ENCODE measurements at regions not wholly inside any gene's neighbourhood (a gene's known extent, or its start where the extent isn't known, plus 50 kb on each side); places are given as distances from the start of the nearest gene placed in this dataset.

DNA sequence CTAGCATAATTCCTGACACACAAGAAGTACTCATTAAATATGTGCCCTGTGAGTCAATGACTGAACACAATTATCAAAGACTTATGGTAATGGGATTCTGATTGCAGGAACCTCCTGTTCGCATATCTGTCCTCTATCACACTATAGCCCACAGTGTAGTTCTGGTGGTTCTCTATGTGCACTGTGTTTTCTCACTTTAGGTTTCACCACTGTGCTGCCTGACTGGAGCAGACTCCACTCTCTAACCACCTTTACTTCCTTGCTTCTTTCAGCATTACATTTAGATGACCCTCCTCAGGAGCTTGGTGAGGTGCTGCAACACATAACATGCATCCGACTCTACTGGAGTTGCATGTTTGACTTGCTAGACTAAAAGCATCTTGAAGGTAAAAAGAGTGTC is 777.1 kb downstream of the SQOR start:
- intact Hi-C loops (cut with micrococcal nuclease) = no loop called here
- H3K4me1 Mint-ChIP-seq = no peaks in the 10 kb centered on the region
- Histone ChIP-seq H2AFZ (ENCODE audit: insufficient read depth, low read depth, low read length, poor library complexity, severe bottlenecking) (no peak overlapping the region), H3K9me3 (ENCODE audit: control extremely low read depth in 1 of 3, control insufficient read depth in 2 of 3, insufficient read depth in 1 of 3, low read length in 2 of 3) (no peaks in the 10 kb centered on the region), H3K4me2 (replicated peaks; ENCODE audit: low read depth, low read length, poor library complexity, severe bottlenecking) (no peak overlapping the region), H3K9ac (ENCODE audit: low read length) (no peak overlapping the region), H3K36me3 (replicated peaks in 1 of 2; ENCODE audit: control extremely low read depth in 1 of 2, control insufficient read depth in 1 of 2, extremely low read depth in 1 of 2, insufficient read depth in 2 of 2, low read length in 1 of 2) (no peaks in the 10 kb centered on the region), H4K20me1 (ENCODE audit: control insufficient read depth, insufficient read depth, low read length, poor library complexity, severe bottlenecking) (no peaks in the 10 kb centered on the region), H3K4me3 (ENCODE audit: control extremely low read depth in 1 of 5, extremely low read depth in 1 of 5, insufficient read depth in 1 of 5, low read depth in 2 of 5, low read length in 4 of 5) (no peak overlapping the region), H3K27ac (ENCODE audit: low read length in 2 of 2) (no peak overlapping the region), H3K79me2 (ENCODE audit: control insufficient read depth, insufficient read depth, low read length) (no peaks in the 10 kb centered on the region), H3K27me3 (replicated peaks in 1 of 4; ENCODE audit: control extremely low read depth in 1 of 4, control insufficient read depth in 3 of 4, insufficient read depth in 4 of 4, low read length in 3 of 4) (no peaks in the 10 kb centered on the region), H3K4me1 (ENCODE audit: control insufficient read depth in 2 of 2, insufficient read depth in 2 of 2, low read length in 2 of 2) (no peaks in the 10 kb centered on the region)
- no peaks in the 10 kb centered on the region for H3K27me3 Mint-ChIP-seq
- ChIA-PET POLR2A (no interaction called here), CTCF (no interaction called here)
- ATAC-seq (ENCODE audit: low read depth) (no peak), DNase-seq (no peak)
- no peak overlapping the region for H3K27ac Mint-ChIP-seq
- no CpG with 5 or more reads among the region's 2 CpGs for WGBS (ENCODE audit: insufficient coverage)
- no peak overlapping the region for H3K4me3 Mint-ChIP-seq
- TF ChIP-seq, protein P1, sequence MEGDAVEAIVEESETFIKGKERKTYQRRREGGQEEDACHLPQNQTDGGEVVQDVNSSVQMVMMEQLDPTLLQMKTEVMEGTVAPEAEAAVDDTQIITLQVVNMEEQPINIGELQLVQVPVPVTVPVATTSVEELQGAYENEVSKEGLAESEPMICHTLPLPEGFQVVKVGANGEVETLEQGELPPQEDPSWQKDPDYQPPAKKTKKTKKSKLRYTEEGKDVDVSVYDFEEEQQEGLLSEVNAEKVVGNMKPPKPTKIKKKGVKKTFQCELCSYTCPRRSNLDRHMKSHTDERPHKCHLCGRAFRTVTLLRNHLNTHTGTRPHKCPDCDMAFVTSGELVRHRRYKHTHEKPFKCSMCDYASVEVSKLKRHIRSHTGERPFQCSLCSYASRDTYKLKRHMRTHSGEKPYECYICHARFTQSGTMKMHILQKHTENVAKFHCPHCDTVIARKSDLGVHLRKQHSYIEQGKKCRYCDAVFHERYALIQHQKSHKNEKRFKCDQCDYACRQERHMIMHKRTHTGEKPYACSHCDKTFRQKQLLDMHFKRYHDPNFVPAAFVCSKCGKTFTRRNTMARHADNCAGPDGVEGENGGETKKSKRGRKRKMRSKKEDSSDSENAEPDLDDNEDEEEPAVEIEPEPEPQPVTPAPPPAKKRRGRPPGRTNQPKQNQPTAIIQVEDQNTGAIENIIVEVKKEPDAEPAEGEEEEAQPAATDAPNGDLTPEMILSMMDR (IDR thresholded peaks at IDR 0.05) = no peak
- no peak for TF ChIP-seq EZH2 (IDR thresholded peaks at IDR 0.05; ENCODE audit: borderline replicate concordance, insufficient read depth, low read depth, low read length, poor library complexity, severe bottlenecking)
- H3K9me3 Mint-ChIP-seq (ENCODE audit: insufficient read depth) = no peaks in the 10 kb centered on the region

DNA sequence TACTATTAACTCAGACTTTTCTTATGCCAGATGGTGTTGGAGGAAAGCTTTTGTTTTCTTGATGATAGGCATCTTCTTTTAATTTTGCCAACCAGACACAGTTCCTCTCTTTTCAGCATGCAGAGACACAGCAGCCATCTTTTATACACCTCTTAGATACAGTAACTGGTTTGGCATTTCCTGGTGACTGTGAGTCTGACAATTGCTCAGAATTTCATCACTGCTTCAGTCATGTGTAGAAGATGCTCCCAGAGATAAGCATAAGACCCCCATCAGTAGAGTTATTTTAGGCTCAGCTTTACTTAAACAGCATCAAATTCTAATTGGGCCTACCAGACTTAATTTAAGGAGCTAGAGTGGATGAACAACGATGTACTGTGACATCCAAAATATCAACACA is 779.0 kb downstream of the SQOR start:
- Histone ChIP-seq H3K9ac (ENCODE audit: low read length) (no peak overlapping the region), H3K36me3 (replicated peaks in 1 of 2; ENCODE audit: control extremely low read depth in 1 of 2, control insufficient read depth in 1 of 2, extremely low read depth in 1 of 2, insufficient read depth in 2 of 2, low read length in 1 of 2) (no peaks in the 10 kb centered on the region), H3K4me1 (ENCODE audit: control insufficient read depth in 2 of 2, insufficient read depth in 2 of 2, low read length in 2 of 2) (no peaks in the 10 kb centered on the region), H3K4me3 (ENCODE audit: control extremely low read depth in 1 of 5, extremely low read depth in 1 of 5, insufficient read depth in 1 of 5, low read depth in 2 of 5, low read length in 4 of 5) (no peak overlapping the region), H3K79me2 (ENCODE audit: control insufficient read depth, insufficient read depth, low read length) (no peaks in the 10 kb centered on the region), H3K4me2 (replicated peaks; ENCODE audit: low read depth, low read length, poor library complexity, severe bottlenecking) (no peak overlapping the region), H3K27ac (ENCODE audit: low read length in 2 of 2) (no peak overlapping the region), H4K20me1 (ENCODE audit: control insufficient read depth, insufficient read depth, low read length, poor library complexity, severe bottlenecking) (no peaks in the 10 kb centered on the region), H3K27me3 (replicated peaks in 1 of 4; ENCODE audit: control extremely low read depth in 1 of 4, control insufficient read depth in 3 of 4, insufficient read depth in 4 of 4, low read length in 3 of 4) (no peaks in the 10 kb centered on the region), H2AFZ (ENCODE audit: insufficient read depth, low read depth, low read length, poor library complexity, severe bottlenecking) (no peak overlapping the region), H3K9me3 (ENCODE audit: control extremely low read depth in 1 of 3, control insufficient read depth in 2 of 3, insufficient read depth in 1 of 3, low read length in 2 of 3) (no peaks in the 10 kb centered on the region)
- no peak for ATAC-seq (ENCODE audit: low read depth)
- intact Hi-C loops (cut with micrococcal nuclease) = no loop called here
- no peak for DNase-seq
- POLR2A ChIA-PET = no interaction called here
- Mint-ChIP-seq H3K9me3 (ENCODE audit: insufficient read depth) (no peaks in the 10 kb centered on the region), H3K4me1 (no peaks in the 10 kb centered on the region), H3K27ac (no peak overlapping the region), H3K4me3 (no peak overlapping the region), H3K27me3 (no peaks in the 10 kb centered on the region)
- CTCF ChIA-PET = no interaction called here
- no peak for TF ChIP-seq EZH2 (IDR thresholded peaks at IDR 0.05; ENCODE audit: borderline replicate concordance, insufficient read depth, low read depth, low read length, poor library complexity, severe bottlenecking)
- TF ChIP-seq, protein P1 (IDR thresholded peaks at IDR 0.05) = no peak
- no CpG with 5 or more reads among the region's 1 CpG for WGBS (ENCODE audit: insufficient coverage)

Measured in B cell (primary cell).